ENCODE measurements at regions not wholly inside any gene's neighbourhood (a gene's known extent, or its start where the extent isn't known, plus 50 kb on each side); places are given as distances from the start of the nearest gene placed in this dataset.

GRCh38 chr15:31257286-31257685 lies 69.3 kb upstream of the KLF13 start:
- no peak for TF ChIP-seq POLR2A (IDR thresholded peaks at IDR 0.05; ENCODE audit: low read depth)
- TF ChIP-seq CTCF (IDR thresholded peaks at IDR 0.05), result no peak
- no peak for TF ChIP-seq EP300 (IDR thresholded peaks at IDR 0.05)
- no peak for TF ChIP-seq POLR2AphosphoS5 (IDR thresholded peaks at IDR 0.05)
